ENCODE measurements at regions not wholly inside any gene's neighbourhood (a gene's known extent, or its start where the extent isn't known, plus 50 kb on each side); places are given as distances from the start of the nearest gene placed in this dataset.

GRCh38 chr11:119511614-119512306 is 88.8 kb upstream of the THY1 start:
- no peaks in the 10 kb centered on the region for H3K4me1 ChIP-seq (ENCODE audit: control insufficient read depth in 2 of 2, insufficient read depth in 2 of 2, low read length in 2 of 2)
- H3K9me3 ChIP-seq (ENCODE audit: control insufficient read depth in 2 of 2, low read length in 2 of 2), result no peaks in the 10 kb centered on the region
- peaks cover 2 to 3% of the 10 kb centered on the region in 2 donors for H3K27me3 ChIP-seq (ENCODE audit: control insufficient read depth in 2 of 2, insufficient read depth in 2 of 2, low read length in 2 of 2)
- H3K36me3 ChIP-seq (ENCODE audit: control insufficient read depth in 2 of 2, insufficient read depth in 2 of 2, low read length in 2 of 2), result no peaks in the 10 kb centered on the region
- no peak overlapping the region for H3K27ac ChIP-seq (ENCODE audit: low read depth in 2 of 2, low read length in 2 of 2)
- H3K4me3 ChIP-seq (ENCODE audit: low read length in 2 of 2), result no peak overlapping the region
- no peak overlapping the region for H3K9ac ChIP-seq (ENCODE audit: low read depth in 1 of 2, low read length in 2 of 2)

GRCh38 chr11:119509969-119510401 is 87.0 kb upstream of the THY1 start:
- Histone ChIP-seq H3K9ac (ENCODE audit: low read depth in 1 of 2, low read length in 2 of 2) (no peak overlapping the region), H3K36me3 (ENCODE audit: control insufficient read depth in 2 of 2, insufficient read depth in 2 of 2, low read length in 2 of 2) (no peaks in the 10 kb centered on the region), H3K4me1 (ENCODE audit: control insufficient read depth in 2 of 2, insufficient read depth in 2 of 2, low read length in 2 of 2) (no peaks in the 10 kb centered on the region), H3K27ac (ENCODE audit: low read depth in 2 of 2, low read length in 2 of 2) (no peak overlapping the region), H3K27me3 (ENCODE audit: control insufficient read depth in 2 of 2, insufficient read depth in 2 of 2, low read length in 2 of 2) (peaks cover 2 to 3% of the 10 kb centered on the region in 2 donors), H3K4me3 (ENCODE audit: low read length in 2 of 2) (no peak overlapping the region), H3K9me3 (ENCODE audit: control insufficient read depth in 2 of 2, low read length in 2 of 2) (no peaks in the 10 kb centered on the region)

GRCh38 chr11:119509282-119509841 is 86.4 kb upstream of the THY1 start:
- Histone ChIP-seq H3K27me3 (ENCODE audit: control insufficient read depth in 2 of 2, insufficient read depth in 2 of 2, low read length in 2 of 2) (no peaks in the 10 kb centered on the region), H3K36me3 (ENCODE audit: control insufficient read depth in 2 of 2, insufficient read depth in 2 of 2, low read length in 2 of 2) (no peaks in the 10 kb centered on the region), H3K4me1 (ENCODE audit: control insufficient read depth in 2 of 2, insufficient read depth in 2 of 2, low read length in 2 of 2) (no peaks in the 10 kb centered on the region), H3K9me3 (ENCODE audit: control insufficient read depth in 2 of 2, low read length in 2 of 2) (no peaks in the 10 kb centered on the region), H3K4me3 (ENCODE audit: low read length in 2 of 2) (no peak overlapping the region), H3K9ac (ENCODE audit: low read depth in 1 of 2, low read length in 2 of 2) (no peak overlapping the region), H3K27ac (ENCODE audit: low read depth in 2 of 2, low read length in 2 of 2) (no peak overlapping the region)

- H3K36me3 ChIP-seq (ENCODE audit: control insufficient read depth in 2 of 2, insufficient read depth in 2 of 2, low read length in 2 of 2), result no peaks in the 10 kb centered on the region
- H3K27me3 ChIP-seq (ENCODE audit: control insufficient read depth in 2 of 2, insufficient read depth in 2 of 2, low read length in 2 of 2), result no peaks in the 10 kb centered on the region
- H3K4me3 ChIP-seq (ENCODE audit: low read length in 2 of 2), result no peak overlapping the region
- H3K27ac ChIP-seq (ENCODE audit: low read depth in 2 of 2, low read length in 2 of 2), result no peak overlapping the region
- no peaks in the 10 kb centered on the region for H3K9me3 ChIP-seq (ENCODE audit: control insufficient read depth in 2 of 2, low read length in 2 of 2)
- H3K9ac ChIP-seq (ENCODE audit: low read depth in 1 of 2, low read length in 2 of 2), result no peak overlapping the region
- H3K4me1 ChIP-seq (ENCODE audit: control insufficient read depth in 2 of 2, insufficient read depth in 2 of 2, low read length in 2 of 2), result no peaks in the 10 kb centered on the region
Measured at GRCh38 chr11:119506436-119506835, 83.5 kb upstream of the THY1 start.

GRCh38 chr11:119505861-119506260 is 82.9 kb upstream of the THY1 start:
- no peaks in the 10 kb centered on the region for H3K36me3 ChIP-seq (ENCODE audit: control insufficient read depth in 2 of 2, insufficient read depth in 2 of 2, low read length in 2 of 2)
- no peak overlapping the region for H3K27ac ChIP-seq (ENCODE audit: low read depth in 2 of 2, low read length in 2 of 2)
- H3K4me3 ChIP-seq (ENCODE audit: low read length in 2 of 2), result no peak overlapping the region
- no peak overlapping the region for H3K9ac ChIP-seq (ENCODE audit: low read depth in 1 of 2, low read length in 2 of 2)
- H3K27me3 ChIP-seq (ENCODE audit: control insufficient read depth in 2 of 2, insufficient read depth in 2 of 2, low read length in 2 of 2), result no peaks in the 10 kb centered on the region
- H3K9me3 ChIP-seq (ENCODE audit: control insufficient read depth in 2 of 2, low read length in 2 of 2), result no peaks in the 10 kb centered on the region
- H3K4me1 ChIP-seq (ENCODE audit: control insufficient read depth in 2 of 2, insufficient read depth in 2 of 2, low read length in 2 of 2), result no peaks in the 10 kb centered on the region

- no peaks in the 10 kb centered on the region for H3K27me3 ChIP-seq (ENCODE audit: control insufficient read depth in 2 of 2, insufficient read depth in 2 of 2, low read length in 2 of 2)
- H3K36me3 ChIP-seq (ENCODE audit: control insufficient read depth in 2 of 2, insufficient read depth in 2 of 2, low read length in 2 of 2), result no peaks in the 10 kb centered on the region
- H3K27ac ChIP-seq (ENCODE audit: low read depth in 2 of 2, low read length in 2 of 2), result no peak overlapping the region
- H3K9ac ChIP-seq (ENCODE audit: low read depth in 1 of 2, low read length in 2 of 2), result no peak overlapping the region
- H3K9me3 ChIP-seq (ENCODE audit: control insufficient read depth in 2 of 2, low read length in 2 of 2), result no peaks in the 10 kb centered on the region
- H3K4me1 ChIP-seq (ENCODE audit: control insufficient read depth in 2 of 2, insufficient read depth in 2 of 2, low read length in 2 of 2), result no peaks in the 10 kb centered on the region
- no peak overlapping the region for H3K4me3 ChIP-seq (ENCODE audit: low read length in 2 of 2)
Measured at GRCh38 chr11:119505071-119505470, 82.1 kb upstream of the THY1 start.

GRCh38 chr11:119504371-119504770 is 81.4 kb upstream of the THY1 start:
- no peaks in the 10 kb centered on the region for H3K9me3 ChIP-seq (ENCODE audit: control insufficient read depth in 2 of 2, low read length in 2 of 2)
- H3K4me1 ChIP-seq (ENCODE audit: control insufficient read depth in 2 of 2, insufficient read depth in 2 of 2, low read length in 2 of 2), result no peaks in the 10 kb centered on the region
- H3K9ac ChIP-seq (ENCODE audit: low read depth in 1 of 2, low read length in 2 of 2), result no peak overlapping the region
- no peaks in the 10 kb centered on the region for H3K27me3 ChIP-seq (ENCODE audit: control insufficient read depth in 2 of 2, insufficient read depth in 2 of 2, low read length in 2 of 2)
- H3K36me3 ChIP-seq (ENCODE audit: control insufficient read depth in 2 of 2, insufficient read depth in 2 of 2, low read length in 2 of 2), result no peaks in the 10 kb centered on the region
- H3K4me3 ChIP-seq (ENCODE audit: low read length in 2 of 2), result no peak overlapping the region
- no peak overlapping the region for H3K27ac ChIP-seq (ENCODE audit: low read depth in 2 of 2, low read length in 2 of 2)

GRCh38 chr11:119501777-119502405 is 78.9 kb upstream of the THY1 start:
- Histone ChIP-seq H3K9ac (ENCODE audit: low read depth in 1 of 2, low read length in 2 of 2) (no peak overlapping the region), H3K27ac (ENCODE audit: low read depth in 2 of 2, low read length in 2 of 2) (no peak overlapping the region), H3K27me3 (ENCODE audit: control insufficient read depth in 2 of 2, insufficient read depth in 2 of 2, low read length in 2 of 2) (no peaks in the 10 kb centered on the region), H3K9me3 (ENCODE audit: control insufficient read depth in 2 of 2, low read length in 2 of 2) (no peaks in the 10 kb centered on the region), H3K4me1 (ENCODE audit: control insufficient read depth in 2 of 2, insufficient read depth in 2 of 2, low read length in 2 of 2) (no peaks in the 10 kb centered on the region), H3K36me3 (ENCODE audit: control insufficient read depth in 2 of 2, insufficient read depth in 2 of 2, low read length in 2 of 2) (no peaks in the 10 kb centered on the region), H3K4me3 (ENCODE audit: low read length in 2 of 2) (no peak overlapping the region)

GRCh38 chr11:119497717-119498116 is 74.7 kb upstream of the THY1 start:
- Histone ChIP-seq H3K4me1 (ENCODE audit: control insufficient read depth in 2 of 2, insufficient read depth in 2 of 2, low read length in 2 of 2) (no peaks in the 10 kb centered on the region), H3K9ac (ENCODE audit: low read depth in 1 of 2, low read length in 2 of 2) (no peak overlapping the region), H3K9me3 (ENCODE audit: control insufficient read depth in 2 of 2, low read length in 2 of 2) (no peaks in the 10 kb centered on the region), H3K4me3 (ENCODE audit: low read length in 2 of 2) (no peak overlapping the region), H3K27ac (ENCODE audit: low read depth in 2 of 2, low read length in 2 of 2) (no peak overlapping the region), H3K27me3 (ENCODE audit: control insufficient read depth in 2 of 2, insufficient read depth in 2 of 2, low read length in 2 of 2) (no peaks in the 10 kb centered on the region), H3K36me3 (ENCODE audit: control insufficient read depth in 2 of 2, insufficient read depth in 2 of 2, low read length in 2 of 2) (no peaks in the 10 kb centered on the region)

GRCh38 chr11:119496997-119497396 is 74.0 kb upstream of the THY1 start:
- Histone ChIP-seq H3K4me3 (ENCODE audit: low read length in 2 of 2) (no peak overlapping the region), H3K27me3 (ENCODE audit: control insufficient read depth in 2 of 2, insufficient read depth in 2 of 2, low read length in 2 of 2) (no peaks in the 10 kb centered on the region), H3K27ac (ENCODE audit: low read depth in 2 of 2, low read length in 2 of 2) (no peak overlapping the region), H3K4me1 (ENCODE audit: control insufficient read depth in 2 of 2, insufficient read depth in 2 of 2, low read length in 2 of 2) (no peaks in the 10 kb centered on the region), H3K9ac (ENCODE audit: low read depth in 1 of 2, low read length in 2 of 2) (no peak overlapping the region), H3K36me3 (ENCODE audit: control insufficient read depth in 2 of 2, insufficient read depth in 2 of 2, low read length in 2 of 2) (no peaks in the 10 kb centered on the region), H3K9me3 (ENCODE audit: control insufficient read depth in 2 of 2, low read length in 2 of 2) (no peaks in the 10 kb centered on the region)
